ENCODE measurements at regions not wholly inside any gene's neighbourhood (a gene's known extent, or its start where the extent isn't known, plus 50 kb on each side); places are given as distances from the start of the nearest gene placed in this dataset.

- no peak for TF ChIP-seq CTCF (IDR thresholded peaks at IDR 0.05)
- no peak for TF ChIP-seq ZFX (IDR thresholded peaks at IDR 0.05; ENCODE audit: borderline replicate concordance)
Observed at GRCh38 chr7:119943942-119944600, 328.9 kb upstream of the KCND2 start.

Measured in 22Rv1 (cell line).